Chondrocyte (in vitro differentiated cells): ENCODE measurements at regions not wholly inside any gene's neighbourhood (a gene's known extent, or its start where the extent isn't known, plus 50 kb on each side); places are given as distances from the start of the nearest gene placed in this dataset.
"Not testable (repeated sequence)": the region's sequence is repeated elsewhere in the genome, so short reads cannot be mapped to it uniquely, and the experiment has no call there.

Experiments
- DNase-seq: peaks from one replicate; pipeline ENCODE4 v3.0.0; 2021; ENCODE audit warnings: mixed read lengths, low spot score
- H3K27ac Mint-ChIP-seq: one replicate; pipeline ENCODE4 v1.8.0; 2021; ENCODE audit warnings: mild to moderate bottlenecking, moderate library complexity, mixed read lengths; ENCODE audit not compliant: unreplicated experiment
- H3K27me3 Mint-ChIP-seq: 2 replicates; pipeline ENCODE4 v1.8.0; 2021; ENCODE audit warnings: low read depth, mixed read lengths
- H3K36me3 Mint-ChIP-seq: 2 replicates; pipeline ENCODE4 v1.8.0; 2021; ENCODE audit warnings: low read depth, mixed read lengths
- H3K4me1 Mint-ChIP-seq: 2 replicates; pipeline ENCODE4 v1.8.0; 2021; ENCODE audit warnings: low read depth, mild to moderate bottlenecking, mixed read lengths
- H3K4me3 Mint-ChIP-seq: one replicate; pipeline ENCODE4 v1.8.0; 2021; ENCODE audit warnings: mild to moderate bottlenecking, moderate library complexity, mixed read lengths; ENCODE audit not compliant: unreplicated experiment
- H3K9me3 Mint-ChIP-seq: 2 replicates; pipeline ENCODE4 v1.8.0; 2021; ENCODE audit warnings: low read depth, mixed read lengths
- TF ChIP-seq, protein P1 (sequence below): fragments of 200-600 bp; sonication (generic); IDR thresholded peaks from 2 replicates; pipeline ENCODE4 v1.5.0; 2021; ENCODE audit warnings: antibody characterized with exemption, mild to moderate bottlenecking, moderate library complexity

DNA sequence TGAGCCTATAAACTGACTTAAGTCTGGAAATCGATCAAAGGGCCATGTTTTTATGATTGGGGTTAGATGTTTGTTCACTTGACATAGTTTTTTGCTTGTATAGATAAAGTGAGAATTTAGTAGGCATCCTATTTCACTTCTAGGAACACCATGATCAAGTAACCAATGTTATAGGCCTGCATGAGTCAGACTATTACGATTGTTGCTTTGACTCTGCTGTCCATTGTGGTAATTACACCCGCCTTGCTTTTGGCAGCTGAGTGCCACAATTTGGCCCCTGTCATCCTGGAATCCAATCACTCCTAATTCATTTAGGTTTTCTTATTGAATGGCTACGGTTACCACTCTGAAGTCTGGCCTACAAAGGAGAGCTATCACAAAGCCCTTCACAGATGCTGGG is 67.8 kb upstream of the IL33 start:
- Mint-ChIP-seq H3K27ac (no peak overlapping the region), H3K4me3 (no peak overlapping the region), H3K9me3 (peaks cover 7% of the 10 kb centered on the region), H3K4me1 (no peaks in the 10 kb centered on the region), H3K36me3 (no peaks in the 10 kb centered on the region), H3K27me3 (no peaks in the 10 kb centered on the region)
- no peak for DNase-seq
- TF ChIP-seq, protein P1, sequence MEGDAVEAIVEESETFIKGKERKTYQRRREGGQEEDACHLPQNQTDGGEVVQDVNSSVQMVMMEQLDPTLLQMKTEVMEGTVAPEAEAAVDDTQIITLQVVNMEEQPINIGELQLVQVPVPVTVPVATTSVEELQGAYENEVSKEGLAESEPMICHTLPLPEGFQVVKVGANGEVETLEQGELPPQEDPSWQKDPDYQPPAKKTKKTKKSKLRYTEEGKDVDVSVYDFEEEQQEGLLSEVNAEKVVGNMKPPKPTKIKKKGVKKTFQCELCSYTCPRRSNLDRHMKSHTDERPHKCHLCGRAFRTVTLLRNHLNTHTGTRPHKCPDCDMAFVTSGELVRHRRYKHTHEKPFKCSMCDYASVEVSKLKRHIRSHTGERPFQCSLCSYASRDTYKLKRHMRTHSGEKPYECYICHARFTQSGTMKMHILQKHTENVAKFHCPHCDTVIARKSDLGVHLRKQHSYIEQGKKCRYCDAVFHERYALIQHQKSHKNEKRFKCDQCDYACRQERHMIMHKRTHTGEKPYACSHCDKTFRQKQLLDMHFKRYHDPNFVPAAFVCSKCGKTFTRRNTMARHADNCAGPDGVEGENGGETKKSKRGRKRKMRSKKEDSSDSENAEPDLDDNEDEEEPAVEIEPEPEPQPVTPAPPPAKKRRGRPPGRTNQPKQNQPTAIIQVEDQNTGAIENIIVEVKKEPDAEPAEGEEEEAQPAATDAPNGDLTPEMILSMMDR = no peak

DNA sequence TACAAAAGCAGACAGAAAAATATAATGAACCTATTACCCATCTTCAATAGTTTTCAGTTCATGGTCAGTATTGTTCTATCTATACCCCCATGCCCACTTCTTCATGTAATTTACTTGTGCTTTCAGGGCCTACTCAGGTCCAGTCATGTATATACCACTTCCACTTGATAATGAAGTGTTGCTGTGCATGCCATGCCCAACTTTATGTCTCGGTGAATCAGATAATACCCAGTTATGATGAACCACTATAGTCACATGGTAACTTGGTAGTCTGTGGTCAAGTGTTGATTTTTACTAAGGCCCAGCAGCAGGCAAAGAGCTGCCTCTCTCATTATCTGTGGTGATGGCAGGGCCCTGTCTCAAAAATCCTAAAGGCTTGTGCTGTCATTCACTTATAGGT is 70.7 kb upstream of the IL33 start:
- DNase-seq = no peak
- Mint-ChIP-seq H3K9me3 (no peaks in the 10 kb centered on the region), H3K4me1 (no peaks in the 10 kb centered on the region), H3K27me3 (no peaks in the 10 kb centered on the region), H3K36me3 (no peaks in the 10 kb centered on the region), H3K27ac (no peak overlapping the region), H3K4me3 (no peak overlapping the region)
- TF ChIP-seq, protein P1 = no peak

DNA sequence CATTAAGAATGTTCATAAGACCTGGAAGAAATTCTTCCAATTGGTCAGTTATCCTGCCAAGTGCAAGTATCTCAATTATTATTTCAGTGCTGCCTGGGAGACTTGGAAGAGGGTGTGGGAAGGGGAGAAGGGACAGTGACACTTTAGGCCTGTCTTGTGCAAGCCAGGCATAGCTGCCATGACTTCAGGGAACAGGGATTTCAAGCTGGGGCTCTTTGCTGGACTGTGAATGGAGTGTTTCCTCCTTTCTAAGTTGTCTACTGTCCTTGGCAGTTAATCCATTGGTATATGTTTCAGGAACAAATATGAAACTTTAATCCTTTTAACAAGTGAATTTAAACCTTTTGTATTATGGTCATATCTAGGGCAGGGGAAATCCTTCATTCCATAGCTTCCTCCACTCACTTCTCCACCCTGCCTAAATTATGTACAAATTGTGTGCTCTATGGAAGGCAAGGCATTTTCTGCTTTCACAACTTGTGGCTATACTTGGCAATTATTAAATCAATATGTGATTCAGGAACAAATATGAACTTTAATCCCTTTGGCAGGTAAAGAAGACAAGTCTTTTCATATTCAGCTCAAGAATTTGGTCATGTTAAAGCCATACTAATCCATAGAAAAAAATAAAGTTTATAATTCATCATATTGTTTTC is 72.7 kb upstream of the IL33 start:
- DNase-seq = no peak
- no peaks in the 10 kb centered on the region for H3K27me3 Mint-ChIP-seq
- H3K27ac Mint-ChIP-seq = no peak overlapping the region
- H3K36me3 Mint-ChIP-seq = no peaks in the 10 kb centered on the region
- H3K4me3 Mint-ChIP-seq = no peak overlapping the region
- TF ChIP-seq, protein P1 = no peak
- no peaks in the 10 kb centered on the region for H3K9me3 Mint-ChIP-seq
- no peaks in the 10 kb centered on the region for H3K4me1 Mint-ChIP-seq

DNA sequence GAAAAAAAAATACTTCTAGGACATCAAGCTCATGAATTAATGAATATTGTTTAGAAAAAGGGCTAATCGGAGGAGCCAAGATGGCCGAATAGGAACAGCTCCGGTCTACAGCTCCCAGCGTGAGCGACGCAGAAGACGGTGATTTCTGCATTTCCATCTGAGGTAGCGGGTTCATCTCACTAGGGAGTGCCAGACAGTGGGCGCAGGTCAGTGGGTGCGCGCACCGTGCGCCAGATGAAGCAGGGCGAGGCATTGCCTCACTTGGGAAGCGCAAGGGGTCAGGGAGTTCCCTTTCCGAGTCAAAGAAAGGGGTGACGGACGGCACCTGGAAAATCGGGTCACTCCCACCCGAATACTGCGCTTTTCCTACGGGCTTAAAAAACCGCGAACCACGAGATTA is 79.8 kb upstream of the IL33 start:
- not testable (repeated sequence) for H3K4me1 Mint-ChIP-seq, H3K9me3 Mint-ChIP-seq, H3K4me3 Mint-ChIP-seq, DNase-seq, H3K36me3 Mint-ChIP-seq, H3K27me3 Mint-ChIP-seq, H3K27ac Mint-ChIP-seq

DNA sequence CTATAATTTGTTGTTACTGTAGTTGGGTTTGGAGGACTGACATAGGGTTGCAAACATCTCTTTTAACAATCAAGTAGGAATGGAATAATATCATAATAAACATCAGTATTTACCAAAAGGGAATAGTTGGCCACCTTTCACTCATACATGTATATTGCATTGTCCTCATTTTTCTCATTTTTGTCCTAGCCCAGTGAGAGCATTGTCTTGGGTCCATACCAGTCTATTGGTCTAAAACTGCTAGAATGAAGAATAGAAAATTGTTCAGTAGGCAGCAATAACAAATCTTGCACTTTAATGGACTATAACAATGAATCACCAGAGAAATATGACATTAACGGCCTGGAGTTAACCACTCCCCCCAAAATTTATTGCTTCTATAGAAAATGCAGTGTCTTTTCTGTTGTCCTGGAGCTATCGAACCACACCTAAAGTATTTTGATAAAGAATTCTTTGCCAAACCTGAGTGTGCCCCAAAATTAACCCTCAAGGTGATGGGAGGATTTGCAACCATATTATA is 80.9 kb upstream of the IL33 start:
- Mint-ChIP-seq H3K9me3 (no peaks in the 10 kb centered on the region), H3K27ac (no peak overlapping the region), H3K4me1 (no peaks in the 10 kb centered on the region), H3K36me3 (no peaks in the 10 kb centered on the region), H3K27me3 (peaks cover 8% of the 10 kb centered on the region), H3K4me3 (no peak overlapping the region)
- TF ChIP-seq, protein P1 = no peak
- DNase-seq = no peak
